A673 (cell line): ENCODE measurements at regions not wholly inside any gene's neighbourhood (a gene's known extent, or its start where the extent isn't known, plus 50 kb on each side); places are given as distances from the start of the nearest gene placed in this dataset.

Source experiments
- EZH2 ChIP-seq: fragments of 200-600 bp; sonication (generic); IDR thresholded peaks from 2 replicates; pipeline ENCODE4 v1.6.1; 2017; ENCODE audit warnings: borderline replicate concordance, low read depth, mild to moderate bottlenecking, mixed read lengths, antibody characterized with exemption, low read length; ENCODE audit not compliant: poor library complexity, severe bottlenecking
- TF ChIP-seq, protein P1 (sequence below): fragments of 300-800, 200-600 bp; sonication (generic); conservative IDR thresholded peaks from 2 replicates; pipeline ENCODE4 v1.5.1; 2017; ENCODE audit warnings: low read depth, mild to moderate bottlenecking, antibody characterized with exemption, low read length, moderate library complexity, mixed read lengths

DNA sequence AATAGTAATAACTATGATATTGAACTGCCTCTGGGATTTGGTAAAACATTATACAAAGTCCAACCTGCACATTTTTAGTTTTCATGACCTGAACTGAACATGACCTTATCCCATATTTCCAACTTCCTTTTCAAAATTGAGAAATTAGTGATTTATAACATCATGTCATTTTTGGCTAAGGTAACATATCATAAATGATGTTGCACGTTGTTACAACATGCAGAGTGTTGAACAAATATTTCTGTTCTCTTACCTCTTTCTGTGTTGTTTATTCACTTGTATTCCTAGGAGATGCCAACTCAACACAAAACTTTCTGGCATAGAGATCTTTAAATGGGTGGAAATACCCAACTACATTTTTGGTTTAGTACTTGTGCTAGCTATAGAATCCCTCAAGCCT, 496.0 kb downstream of the SLC6A15 start:
- TF ChIP-seq, protein P1, sequence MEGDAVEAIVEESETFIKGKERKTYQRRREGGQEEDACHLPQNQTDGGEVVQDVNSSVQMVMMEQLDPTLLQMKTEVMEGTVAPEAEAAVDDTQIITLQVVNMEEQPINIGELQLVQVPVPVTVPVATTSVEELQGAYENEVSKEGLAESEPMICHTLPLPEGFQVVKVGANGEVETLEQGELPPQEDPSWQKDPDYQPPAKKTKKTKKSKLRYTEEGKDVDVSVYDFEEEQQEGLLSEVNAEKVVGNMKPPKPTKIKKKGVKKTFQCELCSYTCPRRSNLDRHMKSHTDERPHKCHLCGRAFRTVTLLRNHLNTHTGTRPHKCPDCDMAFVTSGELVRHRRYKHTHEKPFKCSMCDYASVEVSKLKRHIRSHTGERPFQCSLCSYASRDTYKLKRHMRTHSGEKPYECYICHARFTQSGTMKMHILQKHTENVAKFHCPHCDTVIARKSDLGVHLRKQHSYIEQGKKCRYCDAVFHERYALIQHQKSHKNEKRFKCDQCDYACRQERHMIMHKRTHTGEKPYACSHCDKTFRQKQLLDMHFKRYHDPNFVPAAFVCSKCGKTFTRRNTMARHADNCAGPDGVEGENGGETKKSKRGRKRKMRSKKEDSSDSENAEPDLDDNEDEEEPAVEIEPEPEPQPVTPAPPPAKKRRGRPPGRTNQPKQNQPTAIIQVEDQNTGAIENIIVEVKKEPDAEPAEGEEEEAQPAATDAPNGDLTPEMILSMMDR = no peak
- no peak for TF ChIP-seq EZH2
